Upper lobe of left lung (tissue), 4 donors: ENCODE measurements at regions not wholly inside any gene's neighbourhood (a gene's known extent, or its start where the extent isn't known, plus 50 kb on each side); places are given as distances from the start of the nearest gene placed in this dataset.

ENCODE experiments used
- EP300 ChIP-seq, 4 donors: sonication (generic); formaldehyde crosslinking; IDR thresholded peaks; one replicate each; pipeline ENCODE4 v1.5.1; 2017; ENCODE audit warnings: antibody characterized with exemption in 4 of 4, control low read depth in 2 of 4
- POLR2A ChIP-seq, 4 donors: fragments of 450-650 bp; IDR thresholded peaks; one replicate each; pipeline ENCODE4 v1.5.1; 2016 to 2017; ENCODE audit warnings: antibody characterized with exemption in 4 of 4, mild to moderate bottlenecking in 2 of 4
- POLR2AphosphoS5 ChIP-seq, 2 donors: sonication (generic); formaldehyde crosslinking; IDR thresholded peaks; one replicate each; pipeline ENCODE4 v1.5.1; 2017; ENCODE audit warnings: antibody characterized with exemption in 2 of 2
- TF ChIP-seq, protein P1 (sequence below), 6 experiments: fragments of 450-650 bp in 4 of 6; fragments of 200-600 bp in 2 of 6; sonication (generic) in 2 of 6; IDR thresholded peaks; one replicate each; pipeline ENCODE4 v1.5.1; 2016 to 2019; ENCODE audit warnings: antibody characterized with exemption in 6 of 6

DNA sequence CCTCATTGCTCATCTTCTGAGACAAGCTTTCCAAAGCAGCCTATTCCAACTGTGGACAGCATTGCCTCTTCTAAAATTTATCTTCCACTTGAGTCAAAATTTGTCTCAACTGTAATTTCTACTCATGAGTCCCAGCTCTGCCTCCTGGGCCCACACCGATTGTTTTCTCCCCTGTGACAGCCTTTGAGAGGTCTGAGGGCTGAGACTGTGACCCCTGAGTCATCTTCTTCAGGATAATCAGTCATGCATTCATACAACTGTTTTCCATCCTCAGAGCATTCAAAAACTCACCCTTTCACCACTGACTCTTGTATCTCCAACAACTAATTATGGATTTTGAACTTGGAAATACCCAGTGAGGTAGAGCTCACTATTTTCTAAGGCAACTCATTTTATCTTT lies 228.1 kb downstream of the EDA2R start:
- TF ChIP-seq, protein P1, sequence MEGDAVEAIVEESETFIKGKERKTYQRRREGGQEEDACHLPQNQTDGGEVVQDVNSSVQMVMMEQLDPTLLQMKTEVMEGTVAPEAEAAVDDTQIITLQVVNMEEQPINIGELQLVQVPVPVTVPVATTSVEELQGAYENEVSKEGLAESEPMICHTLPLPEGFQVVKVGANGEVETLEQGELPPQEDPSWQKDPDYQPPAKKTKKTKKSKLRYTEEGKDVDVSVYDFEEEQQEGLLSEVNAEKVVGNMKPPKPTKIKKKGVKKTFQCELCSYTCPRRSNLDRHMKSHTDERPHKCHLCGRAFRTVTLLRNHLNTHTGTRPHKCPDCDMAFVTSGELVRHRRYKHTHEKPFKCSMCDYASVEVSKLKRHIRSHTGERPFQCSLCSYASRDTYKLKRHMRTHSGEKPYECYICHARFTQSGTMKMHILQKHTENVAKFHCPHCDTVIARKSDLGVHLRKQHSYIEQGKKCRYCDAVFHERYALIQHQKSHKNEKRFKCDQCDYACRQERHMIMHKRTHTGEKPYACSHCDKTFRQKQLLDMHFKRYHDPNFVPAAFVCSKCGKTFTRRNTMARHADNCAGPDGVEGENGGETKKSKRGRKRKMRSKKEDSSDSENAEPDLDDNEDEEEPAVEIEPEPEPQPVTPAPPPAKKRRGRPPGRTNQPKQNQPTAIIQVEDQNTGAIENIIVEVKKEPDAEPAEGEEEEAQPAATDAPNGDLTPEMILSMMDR (IDR thresholded peaks at IDR 0.05), result no peak
- no peak for TF ChIP-seq POLR2A (IDR thresholded peaks at IDR 0.05)
- TF ChIP-seq POLR2AphosphoS5 (IDR thresholded peaks at IDR 0.05), result no peak
- TF ChIP-seq EP300 (IDR thresholded peaks at IDR 0.05), result no peak
